ENCODE measurements at regions not wholly inside any gene's neighbourhood (a gene's known extent, or its start where the extent isn't known, plus 50 kb on each side); places are given as distances from the start of the nearest gene placed in this dataset.

DNA sequence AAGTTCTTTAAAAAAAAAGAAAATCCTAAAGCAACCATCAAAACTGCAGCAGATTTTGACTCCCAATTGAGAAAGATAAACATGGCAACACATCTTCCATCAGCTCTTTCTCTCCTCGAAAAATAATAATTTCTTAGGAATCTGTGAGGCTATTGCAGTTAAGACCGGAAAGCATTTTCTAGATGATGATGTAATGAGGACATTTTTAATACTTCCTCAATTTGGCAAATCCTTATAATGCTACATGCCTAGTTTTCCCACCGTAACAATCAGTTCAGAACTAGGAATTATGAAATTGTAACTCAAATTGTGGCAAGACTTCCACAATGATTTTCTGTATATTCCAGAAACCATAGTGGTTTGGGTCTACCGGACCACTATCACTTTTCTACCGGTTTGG is 180.9 kb upstream of the PDE3A start:
- no peak overlapping the region for H2AFZ ChIP-seq (ENCODE audit: low read length)
- no peaks in the 10 kb centered on the region for H3K9me3 ChIP-seq (ENCODE audit: low read length)
- no peak overlapping the region for H3K27ac ChIP-seq (ENCODE audit: low read depth, low read length, poor library complexity, severe bottlenecking)
- no peak overlapping the region for H3K4me3 ChIP-seq (ENCODE audit: low read depth, low read length, poor library complexity, severe bottlenecking)
- H3K9me2 ChIP-seq (ENCODE audit: insufficient read depth, low read length), result no peaks in the 10 kb centered on the region
- ChIA-PET POLR2A (no interaction called here), CTCF (ENCODE audit: unreplicated experiment) (no interaction called here)
- H3K4me1 ChIP-seq (ENCODE audit: insufficient read depth, low read length, poor library complexity, severe bottlenecking), result no peaks in the 10 kb centered on the region
- H3K79me2 ChIP-seq (ENCODE audit: insufficient read depth, low read depth, low read length), result no peaks in the 10 kb centered on the region
- H3K4me2 ChIP-seq (ENCODE audit: low read length), result no peak overlapping the region
- TF ChIP-seq, protein P1, sequence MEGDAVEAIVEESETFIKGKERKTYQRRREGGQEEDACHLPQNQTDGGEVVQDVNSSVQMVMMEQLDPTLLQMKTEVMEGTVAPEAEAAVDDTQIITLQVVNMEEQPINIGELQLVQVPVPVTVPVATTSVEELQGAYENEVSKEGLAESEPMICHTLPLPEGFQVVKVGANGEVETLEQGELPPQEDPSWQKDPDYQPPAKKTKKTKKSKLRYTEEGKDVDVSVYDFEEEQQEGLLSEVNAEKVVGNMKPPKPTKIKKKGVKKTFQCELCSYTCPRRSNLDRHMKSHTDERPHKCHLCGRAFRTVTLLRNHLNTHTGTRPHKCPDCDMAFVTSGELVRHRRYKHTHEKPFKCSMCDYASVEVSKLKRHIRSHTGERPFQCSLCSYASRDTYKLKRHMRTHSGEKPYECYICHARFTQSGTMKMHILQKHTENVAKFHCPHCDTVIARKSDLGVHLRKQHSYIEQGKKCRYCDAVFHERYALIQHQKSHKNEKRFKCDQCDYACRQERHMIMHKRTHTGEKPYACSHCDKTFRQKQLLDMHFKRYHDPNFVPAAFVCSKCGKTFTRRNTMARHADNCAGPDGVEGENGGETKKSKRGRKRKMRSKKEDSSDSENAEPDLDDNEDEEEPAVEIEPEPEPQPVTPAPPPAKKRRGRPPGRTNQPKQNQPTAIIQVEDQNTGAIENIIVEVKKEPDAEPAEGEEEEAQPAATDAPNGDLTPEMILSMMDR (conservative IDR thresholded peaks at IDR 0.05; ENCODE audit: low read length), result no peak
- TF ChIP-seq EZH2phosphoT487 (IDR thresholded peaks at IDR 0.05; ENCODE audit: borderline replicate concordance, low read depth, low read length), result no peak
- intact Hi-C loops (cut with micrococcal nuclease; ENCODE audit: unreplicated experiment), result no loop called here
- H3K36me3 ChIP-seq (ENCODE audit: insufficient read depth, low read length), result no peaks in the 10 kb centered on the region
- no peak for DNase-seq (ENCODE audit: low spot score)
- no TSS peak for BruUV-seq (replicated peaks)
- no peaks in the 10 kb centered on the region for H4K20me1 ChIP-seq (ENCODE audit: insufficient read depth, low read length)

DNA sequence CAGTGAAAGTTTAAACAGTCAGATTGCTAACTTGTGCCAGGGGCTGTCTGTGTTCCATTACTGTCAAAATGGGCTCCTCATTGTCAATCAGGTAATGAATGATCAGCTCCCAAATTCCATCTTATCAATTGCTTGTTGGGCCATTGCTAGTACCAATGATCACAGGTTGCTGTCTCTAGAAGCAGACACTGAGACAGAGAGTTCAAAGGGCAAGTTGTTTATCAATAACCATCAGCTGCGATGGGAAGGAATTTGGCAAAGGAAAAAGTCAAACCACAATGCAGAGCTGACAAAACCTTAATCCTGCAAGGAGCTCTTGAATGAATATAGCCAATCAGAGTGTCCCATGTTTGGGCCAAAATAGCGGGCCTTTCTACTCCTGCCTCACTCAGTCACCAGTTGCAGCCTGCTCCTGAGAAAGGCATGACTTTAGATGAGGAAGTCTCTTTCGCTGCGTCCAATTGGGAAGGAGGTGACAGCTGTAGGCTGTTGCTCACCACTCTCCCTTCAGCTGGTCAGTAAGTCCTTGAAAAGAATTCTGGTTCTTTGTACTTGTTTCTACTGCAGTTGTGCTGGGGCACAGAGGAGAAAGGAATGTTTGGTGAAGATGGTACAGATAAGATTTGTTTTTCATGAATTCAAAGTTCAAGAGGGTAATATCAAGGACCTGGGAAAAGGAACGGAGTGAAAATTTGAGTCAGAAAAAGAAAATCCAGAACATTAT is 179.2 kb upstream of the PDE3A start:
- no peak overlapping the region for H3K4me2 ChIP-seq (ENCODE audit: low read length)

DNA sequence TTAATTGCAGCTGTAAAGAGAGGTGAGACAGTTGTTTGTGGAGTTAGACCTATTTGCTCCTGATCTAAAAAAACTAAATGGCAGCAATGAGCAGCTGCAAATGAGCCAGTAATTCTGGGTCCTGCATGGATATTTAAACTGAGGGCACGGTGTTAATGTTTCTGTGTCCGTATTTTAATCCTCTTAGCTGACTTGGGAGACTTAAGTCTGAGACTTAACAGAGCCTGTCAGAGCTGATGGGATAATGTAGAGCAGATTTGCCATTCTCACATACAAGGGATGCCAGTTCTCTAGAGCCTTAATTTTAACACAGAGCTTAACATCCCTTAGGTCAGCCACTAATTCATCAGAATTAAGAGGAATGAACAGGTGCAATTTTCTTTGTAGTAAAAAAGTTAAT is 178.6 kb upstream of the PDE3A start:
- Histone ChIP-seq H2AFZ (ENCODE audit: low read length) (no peak overlapping the region), H3K9me2 (ENCODE audit: insufficient read depth, low read length) (no peaks in the 10 kb centered on the region), H3K4me1 (ENCODE audit: insufficient read depth, low read length, poor library complexity, severe bottlenecking) (no peaks in the 10 kb centered on the region), H3K4me3 (ENCODE audit: low read depth, low read length, poor library complexity, severe bottlenecking) (no peak overlapping the region), H3K9me3 (ENCODE audit: low read length) (no peaks in the 10 kb centered on the region), H3K79me2 (ENCODE audit: insufficient read depth, low read depth, low read length) (no peaks in the 10 kb centered on the region), H3K4me2 (ENCODE audit: low read length) (no peak overlapping the region), H4K20me1 (ENCODE audit: insufficient read depth, low read length) (no peaks in the 10 kb centered on the region), H3K27ac (ENCODE audit: low read depth, low read length, poor library complexity, severe bottlenecking) (no peak overlapping the region), H3K36me3 (ENCODE audit: insufficient read depth, low read length) (no peaks in the 10 kb centered on the region)
- no peak for TF ChIP-seq EZH2phosphoT487 (IDR thresholded peaks at IDR 0.05; ENCODE audit: borderline replicate concordance, low read depth, low read length)
- TF ChIP-seq, protein P1 (conservative IDR thresholded peaks at IDR 0.05; ENCODE audit: low read length), result no peak
- no TSS peak for BruUV-seq (replicated peaks)
- intact Hi-C loops (cut with micrococcal nuclease; ENCODE audit: unreplicated experiment), result no loop called here
- CTCF ChIA-PET (ENCODE audit: unreplicated experiment), result no interaction called here
- POLR2A ChIA-PET, result no interaction called here
- DNase-seq (ENCODE audit: low spot score), result no peak

More for the DNA sequence above, 179.2 kb upstream of the PDE3A start:
- CTCF ChIA-PET (ENCODE audit: unreplicated experiment), result no interaction called here
- Histone ChIP-seq H3K9me2 (ENCODE audit: insufficient read depth, low read length) (no peaks in the 10 kb centered on the region), H3K36me3 (ENCODE audit: insufficient read depth, low read length) (no peaks in the 10 kb centered on the region), H3K4me3 (ENCODE audit: low read depth, low read length, poor library complexity, severe bottlenecking) (no peak overlapping the region), H3K4me1 (ENCODE audit: insufficient read depth, low read length, poor library complexity, severe bottlenecking) (no peaks in the 10 kb centered on the region), H3K79me2 (ENCODE audit: insufficient read depth, low read depth, low read length) (no peaks in the 10 kb centered on the region), H3K27ac (ENCODE audit: low read depth, low read length, poor library complexity, severe bottlenecking) (no peak overlapping the region), H2AFZ (ENCODE audit: low read length) (no peak overlapping the region), H4K20me1 (ENCODE audit: insufficient read depth, low read length) (no peaks in the 10 kb centered on the region), H3K9me3 (ENCODE audit: low read length) (no peaks in the 10 kb centered on the region)
- DNase-seq (ENCODE audit: low spot score), result no peak
- POLR2A ChIA-PET, result no interaction called here
- intact Hi-C loops (cut with micrococcal nuclease; ENCODE audit: unreplicated experiment), result no loop called here
- no TSS peak for BruUV-seq (replicated peaks)
- TF ChIP-seq EZH2phosphoT487 (IDR thresholded peaks at IDR 0.05; ENCODE audit: borderline replicate concordance, low read depth, low read length), result no peak
- TF ChIP-seq, protein P1 (conservative IDR thresholded peaks at IDR 0.05; ENCODE audit: low read length), result no peak
